ENCODE measurements at regions not wholly inside any gene's neighbourhood (a gene's known extent, or its start where the extent isn't known, plus 50 kb on each side); places are given as distances from the start of the nearest gene placed in this dataset.

- no peak for TF ChIP-seq CTCF (IDR thresholded peaks at IDR 0.05; ENCODE audit: insufficient read depth, low read length, poor library complexity, severe bottlenecking)
- no peak for TF ChIP-seq EZH2phosphoT487 (conservative IDR thresholded peaks at IDR 0.05; ENCODE audit: low read length)
These were observed 64.8 kb upstream of the GALNT5 start for GRCh38 chr2:157192445-157193423.

All from SU-DHL-6 (cell line).